ENCODE measurements at regions not wholly inside any gene's neighbourhood (a gene's known extent, or its start where the extent isn't known, plus 50 kb on each side); places are given as distances from the start of the nearest gene placed in this dataset.
"Not testable (repeated sequence)": the region's sequence is repeated elsewhere in the genome, so short reads cannot be mapped to it uniquely, and the experiment has no call there.

DNA sequence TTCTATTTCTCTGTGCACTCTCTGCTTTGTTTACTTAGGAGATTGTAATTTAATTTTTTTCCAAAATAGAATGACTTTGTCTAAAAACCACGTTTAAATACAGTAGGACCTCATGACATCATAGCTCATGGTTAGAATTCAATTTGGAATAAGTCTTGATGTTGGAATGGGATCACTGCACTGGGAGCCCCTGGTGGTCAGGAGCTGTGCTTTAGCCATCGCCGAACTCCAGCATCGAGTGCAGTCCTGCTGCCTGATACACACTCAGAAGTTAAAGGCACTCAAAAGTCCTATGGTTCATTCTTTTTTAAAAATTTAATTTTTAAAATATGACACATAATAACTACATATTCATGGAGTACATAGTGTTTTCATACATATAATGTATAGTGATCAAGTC is 75.1 kb downstream of the TEX35 start:
- no peak overlapping the region for H3K4me3 ChIP-seq (ENCODE audit: low read depth, low read length)
- DNase-seq (ENCODE audit: low read depth), result no peak
- no peak for TF ChIP-seq CTCF (IDR thresholded peaks at IDR 0.05; ENCODE audit: insufficient read depth, low read length)

DNA sequence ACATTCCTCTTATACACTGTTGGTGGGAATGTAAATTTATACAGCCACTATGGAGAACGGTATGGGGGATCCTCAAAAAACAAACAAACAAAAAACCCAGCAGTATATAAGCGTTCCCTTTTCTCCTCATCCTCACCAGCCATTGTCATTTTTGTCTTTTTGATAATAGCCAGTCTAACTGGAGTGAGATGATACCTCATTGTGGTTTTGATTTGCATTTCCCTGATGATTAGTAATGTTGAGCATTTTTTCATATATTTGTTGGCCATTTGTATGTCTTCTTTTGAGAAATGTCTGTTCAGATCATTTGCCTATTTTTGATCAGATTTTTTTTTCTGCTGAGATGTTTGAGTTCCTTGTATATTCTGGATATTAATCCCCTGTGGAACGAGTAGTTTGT is 76.1 kb downstream of the TEX35 start:
- not testable (repeated sequence) for DNase-seq (ENCODE audit: low read depth); H3K4me3 ChIP-seq (ENCODE audit: low read depth, low read length)

DNA sequence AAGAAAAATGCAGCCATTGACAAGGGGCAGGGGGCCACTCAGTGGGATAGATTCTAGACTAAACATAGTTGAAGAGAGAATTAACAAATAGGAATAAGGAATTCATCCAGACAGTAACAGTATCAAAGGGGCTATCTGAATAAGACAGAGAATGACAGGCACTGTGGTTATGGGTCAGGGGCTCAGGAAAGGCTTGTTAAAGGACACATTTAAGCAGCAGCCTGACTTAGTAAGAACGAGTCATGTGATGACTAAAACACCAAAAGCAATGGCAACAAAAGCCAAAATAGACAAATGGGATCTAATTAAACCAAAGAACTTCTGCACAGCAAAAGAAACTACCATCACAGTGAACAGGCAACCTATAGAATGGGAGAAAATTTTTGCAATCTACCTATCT is 78.9 kb downstream of the TEX35 start:
- DNase-seq (ENCODE audit: low read depth); H3K4me3 ChIP-seq (ENCODE audit: low read depth, low read length): not testable (repeated sequence)

DNA sequence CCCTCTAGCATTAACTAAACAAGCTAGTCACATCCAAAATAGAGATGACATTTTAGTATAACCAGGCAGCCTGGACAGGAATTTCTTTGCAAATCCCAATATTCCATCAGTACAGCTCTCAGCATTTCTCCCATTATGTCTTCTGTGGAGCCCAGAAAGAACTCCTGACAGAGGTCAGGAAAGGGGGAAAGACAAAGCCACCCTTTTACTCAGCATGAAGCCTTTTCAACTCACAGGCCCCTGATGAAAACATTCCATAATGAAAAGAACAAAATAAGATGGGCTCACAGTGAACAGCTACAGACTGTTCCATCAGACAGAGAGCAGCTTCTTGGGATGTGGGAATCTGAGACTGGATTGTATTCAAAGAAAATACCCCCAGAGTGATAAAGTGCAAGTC is 80.6 kb downstream of the TEX35 start:
- no peak for TF ChIP-seq CTCF (IDR thresholded peaks at IDR 0.05; ENCODE audit: insufficient read depth, low read length)
- DNase-seq (ENCODE audit: low read depth), result no peak
- H3K4me3 ChIP-seq (ENCODE audit: low read depth, low read length), result no peak overlapping the region

DNA sequence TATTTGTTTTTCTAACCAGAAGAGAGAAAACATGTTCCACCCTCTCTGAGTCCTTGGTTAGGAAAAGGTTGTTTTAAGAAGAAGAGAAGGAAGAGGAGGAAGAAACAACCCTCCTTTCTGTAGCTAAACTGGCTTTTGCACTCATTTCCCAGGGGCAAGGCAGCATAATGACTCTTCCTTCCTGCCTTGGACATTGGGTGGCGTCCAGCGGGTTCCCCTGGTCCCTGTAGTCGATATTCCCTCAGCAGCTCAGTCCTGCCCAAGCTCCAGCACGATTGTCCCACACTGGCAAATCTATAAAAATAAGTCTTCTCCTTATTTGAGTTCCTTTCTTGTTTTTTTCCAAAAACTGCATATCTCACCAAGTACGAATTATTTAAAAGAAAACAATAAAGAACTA is 81.2 kb downstream of the TEX35 start:
- no peak for DNase-seq (ENCODE audit: low read depth)
- no peak for TF ChIP-seq CTCF (IDR thresholded peaks at IDR 0.05; ENCODE audit: insufficient read depth, low read length)
- no peak overlapping the region for H3K4me3 ChIP-seq (ENCODE audit: low read depth, low read length)

DNA sequence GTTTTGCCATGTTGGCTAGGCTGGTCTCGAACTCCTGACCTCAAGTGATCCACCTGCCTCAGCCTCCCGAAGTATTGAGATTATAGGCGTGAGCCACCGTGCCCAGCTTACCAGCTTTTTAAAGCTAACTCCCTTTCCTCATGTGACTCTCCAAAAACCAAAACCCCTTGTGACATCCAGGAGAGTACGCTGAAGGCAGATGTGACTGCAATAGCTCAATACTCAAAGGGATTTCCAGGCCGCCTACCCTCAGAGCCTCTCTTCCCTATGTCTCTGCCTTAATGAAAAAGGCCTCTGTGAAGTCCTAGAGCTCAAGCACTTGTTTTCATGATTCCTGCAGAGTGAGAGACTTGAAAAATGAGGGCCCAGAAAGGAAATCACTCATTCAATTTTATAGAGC is 82.6 kb downstream of the TEX35 start:
- no peak for TF ChIP-seq CTCF (IDR thresholded peaks at IDR 0.05; ENCODE audit: insufficient read depth, low read length)
- no peak overlapping the region for H3K4me3 ChIP-seq (ENCODE audit: low read depth, low read length)
- no peak for DNase-seq (ENCODE audit: low read depth)

DNA sequence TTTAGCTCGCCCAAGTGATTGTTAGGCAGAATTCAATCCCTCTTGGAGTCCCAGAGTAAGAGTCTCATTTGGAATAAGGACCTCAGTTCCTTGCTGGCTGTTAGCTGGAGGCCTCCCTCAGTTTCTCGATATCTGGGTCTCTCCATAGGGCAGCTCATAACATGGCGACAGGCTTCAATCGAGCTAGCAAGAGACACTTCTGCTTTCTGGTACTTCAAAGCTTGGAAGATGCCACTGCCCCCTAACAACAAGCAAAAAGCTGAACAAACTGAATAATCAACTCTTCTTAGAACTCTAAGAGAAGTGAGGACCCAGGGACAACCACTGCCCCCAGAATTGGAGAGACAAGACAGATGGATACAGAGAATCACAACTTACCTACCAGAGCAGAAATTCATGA is 86.2 kb downstream of the TEX35 start:
- H3K4me3 ChIP-seq (ENCODE audit: low read depth, low read length), result no peak overlapping the region
- no peak for DNase-seq (ENCODE audit: low read depth)
- no peak for TF ChIP-seq CTCF (IDR thresholded peaks at IDR 0.05; ENCODE audit: insufficient read depth, low read length)

DNA sequence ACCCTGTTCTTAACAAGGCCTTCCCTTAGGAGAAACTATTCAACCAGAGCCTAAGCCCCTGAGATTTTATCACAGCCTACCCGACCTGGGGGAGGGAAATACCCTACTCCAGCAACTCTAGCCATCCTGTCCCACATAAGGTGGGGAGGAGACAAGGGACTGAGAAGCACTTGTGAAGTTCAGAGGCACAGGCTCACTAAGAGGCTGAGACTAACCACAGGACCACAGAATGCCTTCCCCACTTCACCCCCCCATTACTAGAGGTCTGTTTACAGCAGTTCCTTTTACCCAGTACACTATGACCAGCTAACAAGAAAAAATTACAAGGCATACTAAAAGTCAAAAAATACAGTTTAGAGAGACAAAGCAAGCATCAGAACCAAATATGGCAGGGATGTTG is 86.8 kb downstream of the TEX35 start:
- TF ChIP-seq CTCF (IDR thresholded peaks at IDR 0.05; ENCODE audit: insufficient read depth, low read length), result no peak
- H3K4me3 ChIP-seq (ENCODE audit: low read depth, low read length), result no peak overlapping the region
- no peak for DNase-seq (ENCODE audit: low read depth)
